HCT116 (cell line): ENCODE measurements at regions not wholly inside any gene's neighbourhood (a gene's known extent, or its start where the extent isn't known, plus 50 kb on each side); places are given as distances from the start of the nearest gene placed in this dataset.

Source experiments
- ATAC-seq: fragments of 200-7000 bp; cut with Tn5 transposase; 2 replicates; pipeline ENCODE4 v1.9.1; 2020; ENCODE audit warnings: mild to moderate bottlenecking, moderate library complexity
- BruUV-seq: library from RNA; stranded (reverse); fragments of 400-500 nt; replicated peaks from 2 replicates; lab custom pipeline; 2021; lab: Mats Ljungman, UMichigan
- CTCF ChIA-PET: fragments of 300-600 bp; sonication (Branson Sonifier 250); formaldehyde crosslinking; loops from one replicate; lab custom pipeline; 2021; ENCODE audit warnings: antibody characterized with exemption; lab: Charles Lee
- POLR2A ChIA-PET: fragments of 300-600, 350-600 bp; sonication (Branson Sonifier 250); formaldehyde crosslinking; loops from one replicate; lab custom pipeline; 2021; ENCODE audit warnings: antibody characterized with exemption; lab: Charles Lee
- RAD21 ChIA-PET, 2 experiments: fragments of 300-600 bp; sonication (Branson Sonifier 250); formaldehyde crosslinking; loops; one replicate each; lab custom pipeline; 2023; ENCODE audit warnings: low total read pairs in 2 of 2; ENCODE audit not compliant: uncharacterized antibody in 2 of 2, unreplicated experiment in 2 of 2, low non-redundant PET in 1 of 2; lab: Charles Lee
- DNase-seq: peaks from one replicate; pipeline ENCODE4 v3.0.0-alpha.2; 2010; ENCODE audit warnings: low read depth, low spot score
- H2AFZ ChIP-seq: fragments of 200-600 bp; shearing (Covaris generic), sonication (generic); 2 replicates; pipeline ENCODE4 v1.6.1; 2017; ENCODE audit warnings: low read depth, mixed run types, mixed read lengths, antibody characterized with exemption, low read length; ENCODE audit not compliant: poor library complexity, severe bottlenecking
- H3K27ac ChIP-seq: 2 replicates; pipeline ENCODE4 v1.5.1; 2012; ENCODE audit warnings: low read depth, low read length
- H3K27me3 ChIP-seq: fragments of 200-600 bp; sonication (generic); 2 replicates; pipeline ENCODE4 v1.6.1; 2016; ENCODE audit warnings: mixed run types, low read length, mixed read lengths; ENCODE audit not compliant: insufficient read depth
- H3K36me3 ChIP-seq, 2 experiments: fragments of 200-500 bp in 1 of 2; fragments of 200-600 bp in 1 of 2; sonication (Bioruptor generic) in 1 of 2; sonication (generic) in 1 of 2; 2 replicates each; pipeline versions ENCODE4 v1.5.1 to v1.6.1; 2014 to 2016; ENCODE audit warnings: low read length in 2 of 2, inconsistent platforms in 1 of 2, mixed read lengths in 1 of 2, mixed run types in 1 of 2; ENCODE audit not compliant: insufficient read depth in 2 of 2, control insufficient read depth in 1 of 2
- H3K4me1 ChIP-seq, 2 experiments: fragments of 200-600 bp in 1 of 2; sonication (generic) in 1 of 2; 2 replicates each; pipeline versions ENCODE4 v1.5.1 to v1.6.1; 2012 to 2017; ENCODE audit warnings: low read length in 2 of 2, inconsistent platforms in 1 of 2, mild to moderate bottlenecking in 1 of 2, mixed read lengths in 1 of 2, mixed run types in 1 of 2, moderate library complexity in 1 of 2; ENCODE audit not compliant: insufficient read depth in 2 of 2, control insufficient read depth in 1 of 2
- H3K4me2 ChIP-seq: fragments of 200-600 bp; sonication (generic); 2 replicates; pipeline ENCODE4 v1.6.1; 2017; ENCODE audit warnings: mixed run types, low read length, mixed read lengths
- H3K4me3 ChIP-seq, 2 experiments: fragments of 200-600 bp in 1 of 2; sonication (generic) in 1 of 2; replicated peaks in 1 of 2; 2 replicates each; pipeline ENCODE4 v1.5.1; 2011 to 2016; ENCODE audit warnings: low read length in 2 of 2, control low read depth in 1 of 2, low read depth in 1 of 2, mild to moderate bottlenecking in 1 of 2, mixed read lengths in 1 of 2, mixed run types in 1 of 2
- H3K79me2 ChIP-seq: fragments of 200-600 bp; sonication (generic); 2 replicates; pipeline ENCODE4 v1.6.1; 2017; ENCODE audit warnings: mild to moderate bottlenecking, mixed run types, low read length, moderate library complexity, mixed read lengths; ENCODE audit not compliant: insufficient read depth
- H3K9ac ChIP-seq: fragments of 200-600 bp; sonication (generic); 2 replicates; pipeline ENCODE4 v1.6.1; 2016; ENCODE audit warnings: low read length, mixed read lengths
- H3K9me2 ChIP-seq: fragments of 200-600 bp; sonication (generic), shearing (Covaris generic); 2 replicates; pipeline ENCODE4 v1.6.1; 2017; ENCODE audit warnings: mixed run types, mild to moderate bottlenecking, moderate library complexity; ENCODE audit not compliant: insufficient read depth
- H3K9me3 ChIP-seq, 2 experiments: fragments of 200-500 bp in 1 of 2; fragments of 200-600 bp in 1 of 2; sonication (Bioruptor generic) in 1 of 2; sonication (generic) in 1 of 2; 2 replicates each; pipeline ENCODE4 v1.6.1; 2014 to 2017; ENCODE audit warnings: low read length in 2 of 2, mixed read lengths in 2 of 2, inconsistent platforms in 1 of 2, low read depth in 1 of 2, mild to moderate bottlenecking in 1 of 2, mixed run types in 1 of 2, moderate library complexity in 1 of 2; ENCODE audit not compliant: control insufficient read depth in 1 of 2, insufficient read depth in 1 of 2
- H4K20me1 ChIP-seq: fragments of 200-600 bp; sonication (generic), shearing (Covaris generic); 2 replicates; pipeline ENCODE4 v1.6.1; 2017; ENCODE audit warnings: mixed run types, mild to moderate bottlenecking, moderate library complexity; ENCODE audit not compliant: insufficient read depth
- ATF3 ChIP-seq: IDR thresholded peaks from 2 replicates; pipeline ENCODE4 v1.6.1; 2012
- CBX3 ChIP-seq: IDR thresholded peaks from 2 replicates; pipeline ENCODE4 v1.6.1; 2012; ENCODE audit warnings: low read depth
- CEBPB ChIP-seq: IDR thresholded peaks from 2 replicates; pipeline ENCODE4 v1.6.1; 2012; ENCODE audit warnings: low read depth
- CTCF ChIP-seq, 3 experiments: fragments of 200-600 bp in 1 of 3; sonication (generic) in 1 of 3; IDR thresholded peaks in 2 of 3; conservative IDR thresholded peaks in 1 of 3; 2 replicates each; pipeline ENCODE4 v1.5.1; 2012 to 2017; ENCODE audit warnings: low read depth in 2 of 3, low read length in 2 of 3, antibody characterized with exemption in 1 of 3, borderline replicate concordance in 1 of 3, control low read depth in 1 of 3, mild to moderate bottlenecking in 1 of 3, mixed read lengths in 1 of 3, mixed run types in 1 of 3, moderate library complexity in 1 of 3; ENCODE audit not compliant: insufficient read depth in 1 of 3
- EGR1 ChIP-seq: IDR thresholded peaks from 2 replicates; pipeline ENCODE4 v1.6.1; 2012; ENCODE audit warnings: low read depth
- ELF1 ChIP-seq: IDR thresholded peaks from 2 replicates; pipeline ENCODE4 v1.6.1; 2012; ENCODE audit warnings: low read depth, borderline replicate concordance
- EZH2 ChIP-seq: fragments of 200-600 bp; sonication (generic); IDR thresholded peaks from 2 replicates; pipeline ENCODE4 v1.6.1; 2017; ENCODE audit warnings: antibody characterized with exemption, mixed run types
- EZH2phosphoT487 ChIP-seq: fragments of 200-600 bp; IDR thresholded peaks from 2 replicates; pipeline ENCODE4 v1.6.1; 2018; ENCODE audit warnings: antibody characterized with exemption, borderline replicate concordance
- JUND ChIP-seq: IDR thresholded peaks from 2 replicates; pipeline ENCODE4 v1.6.1; 2012
- POLR2AphosphoS5 ChIP-seq: IDR thresholded peaks from 2 replicates; pipeline ENCODE4 v1.6.1; 2011; ENCODE audit warnings: mild to moderate bottlenecking, low read depth, low read length, moderate library complexity
- SIN3A ChIP-seq: IDR thresholded peaks from 2 replicates; pipeline ENCODE4 v1.6.1; 2012; ENCODE audit warnings: low read depth
- SP1 ChIP-seq: IDR thresholded peaks from 2 replicates; pipeline ENCODE4 v1.6.1; 2012; ENCODE audit warnings: low read depth
- TCF7L2 ChIP-seq: IDR thresholded peaks from 2 replicates; pipeline ENCODE4 v1.7.0; 2011; ENCODE audit warnings: borderline replicate concordance, inconsistent platforms; ENCODE audit not compliant: insufficient read depth, insufficient read length; ENCODE audit errors: extremely low read depth
- ZBTB33 ChIP-seq: IDR thresholded peaks from 2 replicates; pipeline ENCODE4 v1.6.1; 2011; ENCODE audit warnings: mild to moderate bottlenecking, low read length, moderate library complexity; ENCODE audit not compliant: insufficient replicate concordance; ENCODE audit errors: extremely low read depth
- ZFX ChIP-seq: fragments of 450-650 bp; IDR thresholded peaks from 2 replicates; pipeline ENCODE4 v1.6.1; 2017
- ZNF274 ChIP-seq: fragments of 200-500 bp; sonication (Bioruptor generic); IDR thresholded peaks from 2 replicates; pipeline ENCODE4 v1.6.1; 2014; ENCODE audit warnings: mild to moderate bottlenecking, low read depth, low read length, inconsistent platforms
- intact Hi-C: fragments of 100-400 bp; cut with micrococcal nuclease; formaldehyde crosslinking; loops from 2 replicates; pipeline ENCODE4 v1.10.0; 2022

GRCh38 chr7:12467837-12468236 lies 64.2 kb upstream of the VWDE start:
- DNase-seq (no peak), ATAC-seq (no peak)
- no peak overlapping the region for H3K9ac ChIP-seq
- ChIA-PET CTCF (interaction anchor here (1.0 kb wide), 1 partner anchor 22 kb away, joined by 3 read pairs; no protein-coding TSS in a partner anchor), POLR2A (no interaction called here), RAD21 (no interaction called here)
- no peaks in the 10 kb centered on the region for H3K9me2 ChIP-seq
- TF ChIP-seq ATF3: no peak
- no peak for TF ChIP-seq CBX3
- no peak for TF ChIP-seq EGR1
- TF ChIP-seq ZBTB33: no peak
- no peak for TF ChIP-seq CEBPB
- TF ChIP-seq ELF1: no peak
- TF ChIP-seq TCF7L2: no peak
- TF ChIP-seq ZNF274: no peak
- no peak for TF ChIP-seq JUND
- TF ChIP-seq POLR2AphosphoS5: no peak
- TF ChIP-seq SP1: no peak
- TF ChIP-seq SIN3A: no peak
- TF ChIP-seq EZH2: no peak
- TF ChIP-seq ZFX: no peak
- TF ChIP-seq EZH2phosphoT487: no peak
- no peak for TF ChIP-seq CTCF (IDR thresholded peaks at IDR 0.05 in 2 of 3, conservative IDR thresholded peaks at IDR 0.05 in 1 of 3; ENCODE audit: borderline replicate concordance in 1 of 3, insufficient read depth in 1 of 3, low read depth in 2 of 3, low read length in 2 of 3)
- no peak overlapping the region for H3K4me2 ChIP-seq
- intact Hi-C loops: no loop called here
- H3K27ac ChIP-seq: no peak overlapping the region
- H3K9me3 ChIP-seq: no peaks in the 10 kb centered on the region
- no peaks in the 10 kb centered on the region for H3K27me3 ChIP-seq
- BruUV-seq: no TSS peak
- no peak overlapping the region for H3K4me3 ChIP-seq
- no peaks in the 10 kb centered on the region for H4K20me1 ChIP-seq
- H3K36me3 ChIP-seq: no peaks in the 10 kb centered on the region
- H3K4me1 ChIP-seq: no peaks in the 10 kb centered on the region
- no peak overlapping the region for H2AFZ ChIP-seq
- no peaks in the 10 kb centered on the region for H3K79me2 ChIP-seq
